H1 (cell line): ENCODE measurements at regions not wholly inside any gene's neighbourhood (a gene's known extent, or its start where the extent isn't known, plus 50 kb on each side); places are given as distances from the start of the nearest gene placed in this dataset.

Experiments used
- CTCF ChIA-PET: fragments of 300-600 bp; sonication (Branson Sonifier 250); formaldehyde crosslinking; loops from one replicate; lab custom pipeline; 2021; ENCODE audit not compliant: partially characterized antibody; lab: Charles Lee
- POLR2A ChIA-PET: fragments of 300-600 bp; sonication (Branson Sonifier 250); formaldehyde crosslinking; loops from one replicate; lab custom pipeline; 2021; ENCODE audit warnings: inconsistent platforms; ENCODE audit not compliant: partially characterized antibody; lab: Charles Lee
- DNase-seq, 2 experiments: peaks; one replicate each; pipeline versions ENCODE4 v3.0.0 to v3.0.0-alpha.2; 2010 to 2022; ENCODE audit warnings: low spot score in 2 of 2, low read depth in 1 of 2, mixed read lengths in 1 of 2
- FAIRE-seq: peaks from 2 replicates; lab custom pipeline; 2011; peaks lifted over from hg19 to GRCh38; lab: Jason Lieb, UNC
- H2AFZ ChIP-seq: 2 replicates; pipeline ENCODE4 v1.8.1; 2012; ENCODE audit warnings: low read length, inconsistent platforms
- H2AK5ac ChIP-seq: 2 replicates; pipeline ENCODE4 v1.6.1; 2013; ENCODE audit warnings: low read depth, low read length
- H2BK120ac ChIP-seq: replicated peaks from 2 replicates; pipeline ENCODE3; 2013; ENCODE audit warnings: low read depth, low read length, inconsistent platforms
- H2BK12ac ChIP-seq: 2 replicates; pipeline ENCODE4 v1.6.1; 2013; ENCODE audit warnings: low read depth, low read length
- H2BK15ac ChIP-seq: 2 replicates; pipeline ENCODE4 v1.6.1; 2013; ENCODE audit warnings: low read length
- H2BK20ac ChIP-seq: 2 replicates; pipeline ENCODE4 v1.6.1; 2013; ENCODE audit warnings: low read length
- H2BK5ac ChIP-seq: 2 replicates; pipeline ENCODE4 v1.6.1; 2013; ENCODE audit warnings: low read depth, low read length
- H3K14ac ChIP-seq: 2 replicates; pipeline ENCODE4 v1.6.1; 2013; ENCODE audit warnings: inconsistent platforms; ENCODE audit not compliant: insufficient read length
- H3K18ac ChIP-seq: 2 replicates; pipeline ENCODE4 v1.6.1; 2013; ENCODE audit warnings: low read length; ENCODE audit errors: extremely low read depth
- H3K23ac ChIP-seq: 2 replicates; pipeline ENCODE4 v1.6.1; 2013; ENCODE audit warnings: inconsistent platforms; ENCODE audit not compliant: insufficient read length
- H3K23me2 ChIP-seq: 2 replicates; pipeline ENCODE4 v1.6.1; 2013; ENCODE audit warnings: low read depth, low read length
- H3K27ac ChIP-seq: 2 replicates; pipeline ENCODE4 v1.6.1; 2011; ENCODE audit warnings: low read depth, low read length, inconsistent platforms
- H3K27me3 ChIP-seq, 4 experiments: replicated peaks in 1 of 4; 1 replicate in 1 of 4; 2 replicates in 3 of 4; pipeline versions ENCODE4 v1.6.1 to v1.8.1; 2011 to 2013; ENCODE audit warnings: low read length in 3 of 4, mild to moderate bottlenecking in 3 of 4, inconsistent platforms in 2 of 4, mixed read lengths in 2 of 4, moderate library complexity in 1 of 4; ENCODE audit not compliant: control insufficient read depth in 3 of 4, insufficient read depth in 3 of 4; ENCODE audit errors: extremely low read depth in 1 of 4
- H3K36me3 ChIP-seq, 4 experiments: 2 replicates each; pipeline versions ENCODE4 v1.6.1 to v1.8.1; 2011 to 2013; ENCODE audit warnings: mild to moderate bottlenecking in 4 of 4, low read length in 3 of 4, moderate library complexity in 2 of 4, control low read depth in 1 of 4, inconsistent platforms in 1 of 4; ENCODE audit not compliant: insufficient read depth in 4 of 4, control insufficient read depth in 2 of 4
- H3K4ac ChIP-seq: replicated peaks from 2 replicates; pipeline ENCODE3; 2013; ENCODE audit warnings: low read length, low read depth, mixed read lengths, inconsistent platforms; ENCODE audit not compliant: insufficient read length
- H3K4me1 ChIP-seq, 4 experiments: replicated peaks in 1 of 4; 1 replicate in 1 of 4; 2 replicates in 3 of 4; pipeline versions ENCODE4 v1.6.1 to v1.8.1; 2011 to 2013; ENCODE audit warnings: low read length in 3 of 4, inconsistent platforms in 2 of 4, mixed read lengths in 1 of 4; ENCODE audit not compliant: insufficient read depth in 4 of 4, control insufficient read depth in 3 of 4
- H3K4me2 ChIP-seq, 2 experiments: 2 replicates each; pipeline versions ENCODE4 v1.6.1 to v1.8.1; 2011 to 2013; ENCODE audit warnings: low read depth in 2 of 2, low read length in 2 of 2, control low read depth in 1 of 2, inconsistent platforms in 1 of 2, mild to moderate bottlenecking in 1 of 2; ENCODE audit not compliant: insufficient read depth in 1 of 2
- H3K4me3 ChIP-seq, 4 experiments: fragments of 200-600, 300-600 bp in 1 of 4; sonication (generic), shearing (Covaris generic), sonication (Bioruptor Twin) in 1 of 4; 2 replicates each; pipeline versions ENCODE4 v1.5.1 to v1.8.1; 2011 to 2016; ENCODE audit warnings: low read length in 4 of 4, low read depth in 3 of 4, control low read depth in 2 of 4, inconsistent platforms in 2 of 4, mild to moderate bottlenecking in 2 of 4, mixed read lengths in 1 of 4, moderate library complexity in 1 of 4; ENCODE audit not compliant: insufficient read depth in 2 of 4; ENCODE audit errors: extremely low read depth in 1 of 4
- H3K56ac ChIP-seq: replicated peaks from 2 replicates; pipeline ENCODE3; 2013; ENCODE audit warnings: low read depth, mild to moderate bottlenecking, mixed read lengths, low read length, inconsistent platforms; ENCODE audit not compliant: insufficient read length
- H3K79me1 ChIP-seq: 2 replicates; pipeline ENCODE4 v1.6.1; 2013; ENCODE audit warnings: low read depth, low read length, control low read depth
- H3K79me2 ChIP-seq, 2 experiments: 2 replicates each; pipeline versions ENCODE4 v1.6.1 to v1.8.1; 2012 to 2013; ENCODE audit warnings: low read length in 2 of 2, mild to moderate bottlenecking in 2 of 2, inconsistent platforms in 1 of 2; ENCODE audit not compliant: insufficient read depth in 2 of 2, control insufficient read depth in 1 of 2
- H3K9ac ChIP-seq, 4 experiments: replicated peaks in 1 of 4; 1 replicate in 1 of 4; 2 replicates in 3 of 4; pipeline versions ENCODE4 v1.6.1 to v1.8.1; 2011 to 2013; ENCODE audit warnings: low read depth in 3 of 4, low read length in 3 of 4, control low read depth in 2 of 4, mild to moderate bottlenecking in 2 of 4, moderate library complexity in 2 of 4, inconsistent platforms in 1 of 4; ENCODE audit errors: extremely low read depth in 1 of 4
- H3K9me3 ChIP-seq, 2 experiments: 2 replicates each; pipeline versions ENCODE4 v1.6.1 to v1.8.1; 2012 to 2013; ENCODE audit warnings: mild to moderate bottlenecking in 2 of 2, moderate library complexity in 2 of 2, control low read depth in 1 of 2, inconsistent platforms in 1 of 2, low read depth in 1 of 2, low read length in 1 of 2, mixed read lengths in 1 of 2; ENCODE audit not compliant: insufficient read depth in 2 of 2
- H4K20me1 ChIP-seq, 2 experiments: replicated peaks in 1 of 2; 2 replicates each; pipeline versions ENCODE3 to v1.8.1; 2011 to 2013; ENCODE audit warnings: inconsistent platforms in 2 of 2, low read length in 2 of 2, mild to moderate bottlenecking in 1 of 2; ENCODE audit not compliant: insufficient read depth in 2 of 2, control insufficient read depth in 1 of 2
- H4K5ac ChIP-seq: 2 replicates; pipeline ENCODE4 v1.6.1; 2013; ENCODE audit warnings: low read length, low read depth, mixed read lengths, inconsistent platforms; ENCODE audit not compliant: insufficient read length
- H4K8ac ChIP-seq: 2 replicates; pipeline ENCODE4 v1.8.0; 2013; ENCODE audit warnings: mild to moderate bottlenecking, moderate library complexity, low read length, inconsistent platforms; ENCODE audit not compliant: insufficient read depth; ENCODE audit errors: extremely low read depth
- H4K91ac ChIP-seq: replicated peaks from 2 replicates; pipeline ENCODE3; 2013; ENCODE audit warnings: low read length, mixed read lengths, inconsistent platforms; ENCODE audit not compliant: insufficient read length
- BACH1 ChIP-seq: IDR thresholded peaks from 2 replicates; pipeline ENCODE4 v1.6.1; 2012; ENCODE audit warnings: low read length, improper control_type of control experiment
- FOSL1 ChIP-seq: IDR thresholded peaks from 2 replicates; pipeline ENCODE4 v1.6.1; 2011; ENCODE audit warnings: mild to moderate bottlenecking, low read depth, low read length, moderate library complexity; ENCODE audit not compliant: insufficient read depth
- GABPA ChIP-seq: IDR thresholded peaks from 2 replicates; pipeline ENCODE4 v1.6.1; 2011; ENCODE audit warnings: mild to moderate bottlenecking, low read length, moderate library complexity, borderline replicate concordance; ENCODE audit not compliant: insufficient read depth
- HDAC2 ChIP-seq, 2 experiments: fragments of 300-600 bp in 1 of 2; sonication (generic) in 1 of 2; IDR thresholded peaks; 2 replicates each; pipeline ENCODE4 v1.6.1; 2011 to 2012; ENCODE audit warnings: low read depth in 2 of 2, low read length in 2 of 2, mild to moderate bottlenecking in 2 of 2, moderate library complexity in 2 of 2, borderline replicate concordance in 1 of 2, inconsistent platforms in 1 of 2
- JUN ChIP-seq: IDR thresholded peaks from 2 replicates; pipeline ENCODE4 v1.6.1; 2011; ENCODE audit warnings: low read depth, mild to moderate bottlenecking, improper control_type of control experiment, low read length
- MAX ChIP-seq: IDR thresholded peaks from 2 replicates; pipeline ENCODE4 v1.6.1; 2012; ENCODE audit warnings: inconsistent platforms
- NANOG ChIP-seq: IDR thresholded peaks from 2 replicates; pipeline ENCODE4 v1.6.1; 2011; ENCODE audit warnings: low read length, low read depth, mild to moderate bottlenecking, inconsistent platforms; ENCODE audit not compliant: insufficient read depth, poor library complexity, severe bottlenecking
- SIX5 ChIP-seq: IDR thresholded peaks from 2 replicates; pipeline ENCODE4 v1.6.1; 2011; ENCODE audit warnings: mild to moderate bottlenecking, low read depth, low read length
- SP2 ChIP-seq: IDR thresholded peaks from 2 replicates; pipeline ENCODE4 v1.6.1; 2012; ENCODE audit warnings: mild to moderate bottlenecking, low read length, inconsistent platforms
- TEAD4 ChIP-seq: IDR thresholded peaks from 2 replicates; pipeline ENCODE4 v1.6.1; 2012; ENCODE audit warnings: low read depth, low read length, inconsistent platforms, mixed read lengths
- YY1 ChIP-seq: IDR thresholded peaks from 2 replicates; pipeline ENCODE4 v1.6.1; 2011; ENCODE audit warnings: low read depth, mild to moderate bottlenecking, low read length
- WGBS, 2 experiments: shearing (Covaris generic) in 1 of 2; methylation state at CpG; one replicate each; pipeline versions ENCODE4 v1.1.6 to v1.1.7; 2013 to 2015; ENCODE audit warnings: low lambda C conversion rate in 2 of 2, mixed read lengths in 2 of 2, inconsistent platforms in 1 of 2, low coverage in 1 of 2, missing lambda C conversion rate in 1 of 2; ENCODE audit not compliant: insufficient replicate concordance in 2 of 2, insufficient coverage in 1 of 2, insufficient read length in 1 of 2; ENCODE audit errors: extremely low coverage in 1 of 2, missing lambda C conversion rate in 1 of 2; 5-methylcytosine and 5-hydroxymethylcytosine counted together

- ChIA-PET CTCF (interaction anchor here (2.0 to 2.6 kb wide), 2 partner anchors 10 to 53 kb away, joined by 5 to 8 read pairs; no protein-coding TSS in a partner anchor), POLR2A (no interaction called here)
- Histone ChIP-seq H2BK5ac (no peak overlapping the region), H4K8ac (no peak overlapping the region), H3K79me1 (no peaks in the 10 kb centered on the region), H3K36me3 (no peaks in the 10 kb centered on the region; a peak in 1 of 8 replicates), H2AK5ac (no peak overlapping the region), H2BK15ac (no peak overlapping the region), H4K5ac (no peak overlapping the region), H3K4me2 (no peak overlapping the region), H2BK12ac (no peak overlapping the region), H2BK120ac (no peak overlapping the region), H3K56ac (no peak overlapping the region), H3K4ac (no peak overlapping the region), H2BK20ac (no peak overlapping the region), H3K4me3 (no peak overlapping the region), H3K79me2 (no peaks in the 10 kb centered on the region), H3K27ac (no peak overlapping the region), H3K14ac (no peak overlapping the region), H3K4me1 (no peaks in the 10 kb centered on the region), H2AFZ (no peak overlapping the region), H4K91ac (no peak overlapping the region), H3K9ac (no peak overlapping the region), H3K23me2 (no peaks in the 10 kb centered on the region), H4K20me1 (no peaks in the 10 kb centered on the region), H3K9me3 (no peaks in the 10 kb centered on the region), H3K18ac (no peak overlapping the region), H3K23ac (no peak overlapping the region), H3K27me3 (no peaks in the 10 kb centered on the region)
- FAIRE-seq (no peak), DNase-seq (no peak)
- 87% methylated on average over 8 of the region's 8 CpGs; no CpG with 5 or more reads in 1 of the 2 experiments for WGBS, 2 experiments
- TF ChIP-seq SIX5 (no peak), JUN (no peak), TEAD4 (no peak), HDAC2 (IDR thresholded peaks at IDR 0.05; ENCODE audit: borderline replicate concordance in 1 of 2, low read depth in 2 of 2, low read length in 2 of 2) (no peak), GABPA (no peak), MAX (no peak), YY1 (no peak), SP2 (no peak), BACH1 (no peak), FOSL1 (no peak), NANOG (no peak)
These were observed 49.9 kb upstream of the GDNF start for GRCh38 chr5:37889612-37890317.
